RWPE2 (cell line): ENCODE measurements at regions not wholly inside any gene's neighbourhood (a gene's known extent, or its start where the extent isn't known, plus 50 kb on each side); places are given as distances from the start of the nearest gene placed in this dataset.
"Not testable (repeated sequence)": the region's sequence is repeated elsewhere in the genome, so short reads cannot be mapped to it uniquely, and the experiment has no call there.

Source experiments
- ATAC-seq: fragments of 200-7000 bp; cut with Tn5 transposase; 3 replicates; pipeline ENCODE4 v1.9.1; 2021; ENCODE audit warnings: low read depth
- DNase-seq: peaks from one replicate; pipeline ENCODE4 v3.0.0-alpha.2; 2020; ENCODE audit warnings: low spot score
- H3K27ac ChIP-seq: fragments of 450-650 bp; 2 replicates; pipeline ENCODE4 v1.5.1; 2017; ENCODE audit warnings: mild to moderate bottlenecking; ENCODE audit not compliant: poor library complexity, severe bottlenecking
- H3K27me3 ChIP-seq: fragments of 250-450 bp; sonication (Bioruptor Pico); 2 replicates; pipeline ENCODE4 v1.5.1; 2021; ENCODE audit warnings: mild to moderate bottlenecking, moderate library complexity; ENCODE audit not compliant: insufficient read depth, poor library complexity, severe bottlenecking
- H3K36me3 ChIP-seq: fragments of 250-450 bp; sonication (Bioruptor Pico); 2 replicates; pipeline ENCODE4 v1.5.1; 2020; ENCODE audit warnings: low read depth, mild to moderate bottlenecking, moderate library complexity
- H3K4me1 ChIP-seq: fragments of 250-450 bp; sonication (Bioruptor Pico); 2 replicates; pipeline ENCODE4 v1.5.1; 2021; ENCODE audit warnings: mild to moderate bottlenecking, moderate library complexity; ENCODE audit not compliant: insufficient read depth, poor library complexity, severe bottlenecking
- H3K4me3 ChIP-seq: fragments of 250-450 bp; sonication (Bioruptor Pico); 2 replicates; pipeline ENCODE4 v1.5.1; 2021; ENCODE audit warnings: mild to moderate bottlenecking, moderate library complexity; ENCODE audit not compliant: severe bottlenecking
- H3K9me3 ChIP-seq: fragments of 250-450 bp; sonication (Bioruptor Pico); 2 replicates; pipeline ENCODE4 v1.5.1; 2021; ENCODE audit warnings: mild to moderate bottlenecking, moderate library complexity; ENCODE audit not compliant: severe bottlenecking
- TF ChIP-seq, protein P1 (sequence below): fragments of 450-650 bp; IDR thresholded peaks from one replicate; pipeline ENCODE4 v1.5.1; 2017; ENCODE audit warnings: mild to moderate bottlenecking, moderate library complexity; ENCODE audit not compliant: poor library complexity, severe bottlenecking

DNA sequence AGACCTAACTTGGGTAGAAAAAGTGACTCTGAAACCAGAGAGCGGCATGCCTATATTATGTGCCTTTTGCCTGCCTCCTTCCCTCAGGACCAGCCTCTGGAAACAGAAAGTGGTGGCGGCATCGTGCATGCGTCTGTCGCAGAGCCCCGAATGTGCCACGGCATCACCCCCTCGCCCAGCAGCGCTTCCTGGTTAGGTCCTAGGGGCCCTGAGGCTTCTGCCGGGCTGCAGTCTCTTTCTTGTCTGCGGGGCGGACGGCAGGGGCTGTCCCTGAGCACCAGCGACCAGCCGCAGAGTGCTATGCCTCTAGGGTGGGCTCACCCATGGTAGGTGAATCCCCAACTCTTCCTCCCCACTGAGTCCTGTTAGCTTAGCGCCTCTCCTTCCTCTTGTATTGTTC lies 68.7 kb downstream of the VSIG4 start:
- Histone ChIP-seq H3K27ac (no peak overlapping the region), H3K4me1 (no peaks in the 10 kb centered on the region), H3K4me3 (no peak overlapping the region), H3K9me3 (no peaks in the 10 kb centered on the region), H3K36me3 (no peaks in the 10 kb centered on the region), H3K27me3 (no peaks in the 10 kb centered on the region)
- ATAC-seq: no peak
- TF ChIP-seq, protein P1, sequence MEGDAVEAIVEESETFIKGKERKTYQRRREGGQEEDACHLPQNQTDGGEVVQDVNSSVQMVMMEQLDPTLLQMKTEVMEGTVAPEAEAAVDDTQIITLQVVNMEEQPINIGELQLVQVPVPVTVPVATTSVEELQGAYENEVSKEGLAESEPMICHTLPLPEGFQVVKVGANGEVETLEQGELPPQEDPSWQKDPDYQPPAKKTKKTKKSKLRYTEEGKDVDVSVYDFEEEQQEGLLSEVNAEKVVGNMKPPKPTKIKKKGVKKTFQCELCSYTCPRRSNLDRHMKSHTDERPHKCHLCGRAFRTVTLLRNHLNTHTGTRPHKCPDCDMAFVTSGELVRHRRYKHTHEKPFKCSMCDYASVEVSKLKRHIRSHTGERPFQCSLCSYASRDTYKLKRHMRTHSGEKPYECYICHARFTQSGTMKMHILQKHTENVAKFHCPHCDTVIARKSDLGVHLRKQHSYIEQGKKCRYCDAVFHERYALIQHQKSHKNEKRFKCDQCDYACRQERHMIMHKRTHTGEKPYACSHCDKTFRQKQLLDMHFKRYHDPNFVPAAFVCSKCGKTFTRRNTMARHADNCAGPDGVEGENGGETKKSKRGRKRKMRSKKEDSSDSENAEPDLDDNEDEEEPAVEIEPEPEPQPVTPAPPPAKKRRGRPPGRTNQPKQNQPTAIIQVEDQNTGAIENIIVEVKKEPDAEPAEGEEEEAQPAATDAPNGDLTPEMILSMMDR: no peak
- DNase-seq: no peak

DNA sequence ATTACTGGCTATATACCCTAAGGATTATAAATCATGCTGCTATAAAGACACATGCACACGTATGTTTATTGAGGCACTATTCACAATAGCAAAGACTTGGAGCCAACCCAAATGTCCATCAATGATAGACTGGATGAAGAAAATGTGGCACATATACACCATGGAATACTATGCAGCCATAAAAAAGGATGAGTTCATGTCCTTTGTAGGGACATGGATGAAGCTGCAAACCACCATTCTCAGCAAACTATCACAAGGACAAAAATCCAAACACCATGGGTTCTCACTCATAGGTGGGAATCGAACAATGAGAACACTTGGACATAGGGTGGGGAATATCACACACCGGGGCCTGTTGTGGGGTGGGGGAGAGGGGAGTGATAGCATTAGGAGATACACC lies 72.7 kb downstream of the VSIG4 start:
- ATAC-seq, H3K27ac ChIP-seq, H3K4me1 ChIP-seq, H3K27me3 ChIP-seq, DNase-seq, H3K4me3 ChIP-seq, H3K36me3 ChIP-seq, H3K9me3 ChIP-seq: not testable (repeated sequence)

DNA sequence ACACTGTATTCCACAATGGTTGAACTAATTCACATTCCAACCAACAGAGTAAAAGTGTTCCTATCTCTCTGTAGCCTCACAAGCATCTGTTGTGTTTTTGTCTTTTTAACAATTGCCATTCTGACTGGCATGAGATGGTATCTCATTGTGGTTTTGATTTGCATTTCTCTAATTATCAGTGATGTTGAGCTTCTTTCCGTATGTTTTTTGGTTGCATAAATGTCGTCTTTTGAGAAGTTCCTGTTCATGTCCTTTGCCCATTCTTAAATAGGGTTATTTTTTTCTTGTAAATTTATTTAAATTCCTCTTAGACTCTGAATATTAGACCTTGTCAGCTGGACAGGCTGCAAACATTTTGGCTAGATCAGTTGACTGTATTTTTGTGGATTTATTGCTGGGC lies 78.2 kb downstream of the VSIG4 start:
- H3K27me3 ChIP-seq: no peaks in the 10 kb centered on the region
- no peak for DNase-seq
- H3K9me3 ChIP-seq: no peaks in the 10 kb centered on the region
- H3K4me1 ChIP-seq: no peaks in the 10 kb centered on the region
- H3K36me3 ChIP-seq: no peaks in the 10 kb centered on the region
- H3K27ac ChIP-seq: no peak overlapping the region
- ATAC-seq: no peak
- no peak overlapping the region for H3K4me3 ChIP-seq
- TF ChIP-seq, protein P1: no peak

DNA sequence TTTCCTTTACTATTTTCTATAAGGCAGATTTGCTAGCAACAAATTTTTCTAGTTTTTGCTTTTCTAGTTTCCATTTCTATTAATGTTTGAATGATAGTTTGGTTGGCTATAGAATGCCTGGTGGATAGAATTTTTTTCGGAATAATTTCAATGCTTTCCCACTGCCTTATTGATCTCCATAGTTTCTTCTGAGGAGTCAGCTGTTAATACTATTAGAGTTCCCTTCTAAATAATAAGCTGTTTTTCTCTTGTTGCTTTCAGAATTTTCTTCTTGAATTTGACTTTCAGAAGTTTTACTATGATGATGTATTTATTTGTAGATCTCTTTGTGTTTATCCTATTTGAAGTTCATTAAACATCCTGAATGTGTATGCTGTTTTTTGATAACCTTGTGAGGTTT lies 91.8 kb downstream of the VSIG4 start:
- TF ChIP-seq, protein P1: no peak
- no peaks in the 10 kb centered on the region for H3K9me3 ChIP-seq
- ATAC-seq (no peak), DNase-seq (no peak)
- no peaks in the 10 kb centered on the region for H3K4me1 ChIP-seq
- H3K27me3 ChIP-seq: no peaks in the 10 kb centered on the region
- H3K27ac ChIP-seq: no peak overlapping the region
- H3K4me3 ChIP-seq: no peak overlapping the region
- H3K36me3 ChIP-seq: no peaks in the 10 kb centered on the region

DNA sequence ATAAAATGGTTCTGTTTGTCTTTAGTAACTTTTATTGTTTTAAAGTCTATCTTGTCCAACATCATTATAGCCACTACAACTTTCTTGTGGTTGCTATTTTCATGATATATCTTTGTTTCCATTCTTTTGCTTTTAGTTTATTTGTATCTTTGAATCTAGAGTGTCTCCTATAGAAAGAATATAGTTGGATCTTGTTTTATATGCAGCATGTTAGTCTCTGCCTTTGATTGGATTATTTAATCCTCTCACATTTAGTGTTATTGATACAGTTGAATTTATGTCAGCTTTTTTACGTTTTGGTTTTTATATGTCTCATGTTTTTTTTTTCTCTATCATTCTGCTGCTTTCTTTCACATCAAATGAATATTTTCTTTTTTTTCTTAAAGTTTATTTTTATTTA lies 98.1 kb downstream of the VSIG4 start:
- no peak overlapping the region for H3K27ac ChIP-seq
- no peak overlapping the region for H3K4me3 ChIP-seq
- no peaks in the 10 kb centered on the region for H3K36me3 ChIP-seq
- no peaks in the 10 kb centered on the region for H3K4me1 ChIP-seq
- TF ChIP-seq, protein P1: no peak
- DNase-seq: no peak
- ATAC-seq: no peak
- no peaks in the 10 kb centered on the region for H3K9me3 ChIP-seq
- no peaks in the 10 kb centered on the region for H3K27me3 ChIP-seq
